HG03280 (cell line): ENCODE measurements at regions not wholly inside any gene's neighbourhood (a gene's known extent, or its start where the extent isn't known, plus 50 kb on each side); places are given as distances from the start of the nearest gene placed in this dataset.
A peak's percentile ranks its signal among the peaks of the same experiment; 100 is the strongest.
"Not testable (repeated sequence)": the region's sequence is repeated elsewhere in the genome, so short reads cannot be mapped to it uniquely, and the experiment has no call there.

Source experiments
- ATAC-seq: cut with Tn5 transposase; IDR thresholded peaks from one replicate; pipeline ENCODE4 v1.9.1; 2021; ENCODE audit warnings: mild to moderate bottlenecking, moderate library complexity; ENCODE audit not compliant: unreplicated experiment

GRCh38 chr1:120240181-120240580, 63.9 kb upstream of the SEC22B start:
- not testable (repeated sequence) for ATAC-seq

- not testable (repeated sequence) for ATAC-seq
Measured at GRCh38 chr1:120239351-120239750, 63.0 kb upstream of the SEC22B start.

GRCh38 chr1:120238867-120239266, 62.5 kb upstream of the SEC22B start:
- ATAC-seq: not testable (repeated sequence)

- not testable (repeated sequence) for ATAC-seq
Measured at GRCh38 chr1:120233661-120234018, 57.3 kb upstream of the SEC22B start.

GRCh38 chr1:120232834-120233660, 56.7 kb upstream of the SEC22B start:
- peak; percentile 60 for ATAC-seq

- not testable (repeated sequence) for ATAC-seq
Measured at GRCh38 chr1:120229835-120230234, 53.5 kb upstream of the SEC22B start.
